ENCODE measurements at regions not wholly inside any gene's neighbourhood (a gene's known extent, or its start where the extent isn't known, plus 50 kb on each side); places are given as distances from the start of the nearest gene placed in this dataset.

DNA sequence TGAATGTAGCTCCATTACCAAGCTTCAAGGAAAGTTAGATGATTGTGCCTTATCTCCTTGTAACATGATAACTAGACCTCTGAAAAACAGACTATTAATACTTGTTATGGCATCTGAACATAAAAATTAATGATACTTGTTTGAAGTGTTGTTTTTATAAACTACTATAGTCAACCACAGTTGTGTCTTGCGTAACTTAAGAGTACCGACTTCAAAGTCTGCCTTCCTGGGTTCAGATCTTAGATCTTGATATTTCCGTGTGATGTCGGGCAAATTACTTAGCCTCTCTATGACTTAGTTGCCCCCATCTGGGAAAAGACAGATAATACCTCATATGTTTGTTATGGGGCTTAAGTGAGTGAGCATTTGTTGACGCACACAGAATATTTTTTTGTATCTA, 906.5 kb downstream of the JRKL start:
- no peak for TF ChIP-seq SMC3 (IDR thresholded peaks at IDR 0.05; ENCODE audit: low read depth, low read length)
- no peak for TF ChIP-seq MXI1 (IDR thresholded peaks at IDR 0.05; ENCODE audit: borderline replicate concordance, low read depth, low read length)
- no peak for TF ChIP-seq FOS (IDR thresholded peaks at IDR 0.05; ENCODE audit: low read depth, low read length)
- TF ChIP-seq, protein P1, sequence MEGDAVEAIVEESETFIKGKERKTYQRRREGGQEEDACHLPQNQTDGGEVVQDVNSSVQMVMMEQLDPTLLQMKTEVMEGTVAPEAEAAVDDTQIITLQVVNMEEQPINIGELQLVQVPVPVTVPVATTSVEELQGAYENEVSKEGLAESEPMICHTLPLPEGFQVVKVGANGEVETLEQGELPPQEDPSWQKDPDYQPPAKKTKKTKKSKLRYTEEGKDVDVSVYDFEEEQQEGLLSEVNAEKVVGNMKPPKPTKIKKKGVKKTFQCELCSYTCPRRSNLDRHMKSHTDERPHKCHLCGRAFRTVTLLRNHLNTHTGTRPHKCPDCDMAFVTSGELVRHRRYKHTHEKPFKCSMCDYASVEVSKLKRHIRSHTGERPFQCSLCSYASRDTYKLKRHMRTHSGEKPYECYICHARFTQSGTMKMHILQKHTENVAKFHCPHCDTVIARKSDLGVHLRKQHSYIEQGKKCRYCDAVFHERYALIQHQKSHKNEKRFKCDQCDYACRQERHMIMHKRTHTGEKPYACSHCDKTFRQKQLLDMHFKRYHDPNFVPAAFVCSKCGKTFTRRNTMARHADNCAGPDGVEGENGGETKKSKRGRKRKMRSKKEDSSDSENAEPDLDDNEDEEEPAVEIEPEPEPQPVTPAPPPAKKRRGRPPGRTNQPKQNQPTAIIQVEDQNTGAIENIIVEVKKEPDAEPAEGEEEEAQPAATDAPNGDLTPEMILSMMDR (conservative IDR thresholded peaks at IDR 0.05; ENCODE audit: low read depth, low read length): no peak
- no peak for TF ChIP-seq POLR2A (IDR thresholded peaks at IDR 0.05; ENCODE audit: low read depth, low read length)
- no peak for TF ChIP-seq RAD21 (IDR thresholded peaks at IDR 0.05; ENCODE audit: low read length)
- TF ChIP-seq BHLHE40 (IDR thresholded peaks at IDR 0.05; ENCODE audit: low read depth, low read length): no peak
- H3K9me3 ChIP-seq (ENCODE audit: control insufficient read depth, insufficient read depth, low read length): peaks cover 9% of the 10 kb centered on the region
- in situ Hi-C loops (cut with MboI; ENCODE audit: low sequenced_read_pairs): no loop called here
- WGBS, 2 experiments (ENCODE audit: extremely low coverage in 2 of 2, insufficient read length in 1 of 2): no CpG with 5 or more reads among the region's 5 CpGs
- no peak overlapping the region for H2BK15ac ChIP-seq (ENCODE audit: low read depth, low read length)
- dilution Hi-C loops (cut with HindIII; ENCODE audit: low sequenced_read_pairs, unreplicated experiment): no loop called here
- H4K20me1 ChIP-seq (ENCODE audit: insufficient read depth, low read length): no peaks in the 10 kb centered on the region
- H3K18ac ChIP-seq (ENCODE audit: low read depth, low read length): no peak overlapping the region
- H2BK20ac ChIP-seq (ENCODE audit: low read depth, low read length): no peak overlapping the region
- H3K9me1 ChIP-seq (ENCODE audit: insufficient read depth, low read length): no peaks in the 10 kb centered on the region
- ChIA-PET POLR2A (ENCODE audit: unreplicated experiment) (no interaction called here), CTCF (no interaction called here)
- no peak overlapping the region for H3K23ac ChIP-seq (ENCODE audit: low read depth, low read length)
- no peak for ATAC-seq (ENCODE audit: low read depth)
- H3K27ac ChIP-seq (ENCODE audit: insufficient read depth, low read length): no peak overlapping the region
- H3K36me3 ChIP-seq (ENCODE audit: control insufficient read depth, insufficient read depth, low read length): no peaks in the 10 kb centered on the region
- H3K14ac ChIP-seq (replicated peaks; ENCODE audit: low read depth, low read length): no peak overlapping the region
- no peak overlapping the region for H3K4me3 ChIP-seq (ENCODE audit: insufficient read depth, low read depth, low read length)
- no peak overlapping the region for H2AK9ac ChIP-seq (replicated peaks; ENCODE audit: low read depth, low read length, poor library complexity)
- no peaks in the 10 kb centered on the region for H3K27me3 ChIP-seq (ENCODE audit: control insufficient read depth, insufficient read depth, low read length)
- H2BK5ac ChIP-seq (ENCODE audit: low read depth, low read length, poor library complexity, severe bottlenecking): no peak overlapping the region
- no peak overlapping the region for H4K91ac ChIP-seq (ENCODE audit: insufficient read depth, low read depth, low read length)
- H3K4me1 ChIP-seq (ENCODE audit: control insufficient read depth, insufficient read depth, low read length): no peaks in the 10 kb centered on the region
- no peak overlapping the region for H4K5ac ChIP-seq (ENCODE audit: low read depth, low read length)
- DNase-seq: no peak
- intact Hi-C loops (cut with micrococcal nuclease): no loop called here
- H3K79me1 ChIP-seq (ENCODE audit: low read depth in 1 of 2, low read length in 2 of 2): no peaks in the 10 kb centered on the region
- H3K4ac ChIP-seq (ENCODE audit: low read depth, low read length): no peak overlapping the region
- H2AFZ ChIP-seq (replicated peaks; ENCODE audit: low read length, poor library complexity): no peak overlapping the region
- no peak overlapping the region for H2BK120ac ChIP-seq (ENCODE audit: low read depth, low read length)
- H3K9ac ChIP-seq (ENCODE audit: low read depth, low read length): no peak overlapping the region
- H3K4me2 ChIP-seq (ENCODE audit: low read depth, low read length): no peak overlapping the region
- H3K56ac ChIP-seq (ENCODE audit: extremely low read depth, insufficient read depth, low read length): no peak overlapping the region
- BruUV-seq (replicated peaks): no TSS peak
- no peak overlapping the region for H4K8ac ChIP-seq (ENCODE audit: low read depth in 2 of 2, low read length in 2 of 2)
- no peak overlapping the region for H2AK5ac ChIP-seq (ENCODE audit: low read depth, low read length)

Measured in IMR-90 (cell line).